DOHH2 (cell line): ENCODE measurements at regions not wholly inside any gene's neighbourhood (a gene's known extent, or its start where the extent isn't known, plus 50 kb on each side); places are given as distances from the start of the nearest gene placed in this dataset.

Source experiments
- CTCF ChIP-seq: fragments of 200-600 bp; sonication (generic); IDR thresholded peaks from one replicate; pipeline ENCODE4 v1.5.1; 2014; ENCODE audit warnings: antibody characterized with exemption, mild to moderate bottlenecking, low read depth, low read length; ENCODE audit not compliant: poor library complexity, severe bottlenecking
- EZH2phosphoT487 ChIP-seq: fragments of 200-600 bp; sonication (generic); IDR thresholded peaks from 2 replicates; pipeline ENCODE4 v1.6.1; 2017; ENCODE audit warnings: borderline replicate concordance, mild to moderate bottlenecking, antibody characterized with exemption, low read length, moderate library complexity, mixed read lengths

GRCh38 chr13:47413526-47413925 is 516.7 kb upstream of the HTR2A start:
- TF ChIP-seq CTCF (no peak), EZH2phosphoT487 (no peak)
